ENCODE measurements at regions not wholly inside any gene's neighbourhood (a gene's known extent, or its start where the extent isn't known, plus 50 kb on each side); places are given as distances from the start of the nearest gene placed in this dataset.
"Not testable (repeated sequence)": the region's sequence is repeated elsewhere in the genome, so short reads cannot be mapped to it uniquely, and the experiment has no call there.

- TF ChIP-seq, protein P1, sequence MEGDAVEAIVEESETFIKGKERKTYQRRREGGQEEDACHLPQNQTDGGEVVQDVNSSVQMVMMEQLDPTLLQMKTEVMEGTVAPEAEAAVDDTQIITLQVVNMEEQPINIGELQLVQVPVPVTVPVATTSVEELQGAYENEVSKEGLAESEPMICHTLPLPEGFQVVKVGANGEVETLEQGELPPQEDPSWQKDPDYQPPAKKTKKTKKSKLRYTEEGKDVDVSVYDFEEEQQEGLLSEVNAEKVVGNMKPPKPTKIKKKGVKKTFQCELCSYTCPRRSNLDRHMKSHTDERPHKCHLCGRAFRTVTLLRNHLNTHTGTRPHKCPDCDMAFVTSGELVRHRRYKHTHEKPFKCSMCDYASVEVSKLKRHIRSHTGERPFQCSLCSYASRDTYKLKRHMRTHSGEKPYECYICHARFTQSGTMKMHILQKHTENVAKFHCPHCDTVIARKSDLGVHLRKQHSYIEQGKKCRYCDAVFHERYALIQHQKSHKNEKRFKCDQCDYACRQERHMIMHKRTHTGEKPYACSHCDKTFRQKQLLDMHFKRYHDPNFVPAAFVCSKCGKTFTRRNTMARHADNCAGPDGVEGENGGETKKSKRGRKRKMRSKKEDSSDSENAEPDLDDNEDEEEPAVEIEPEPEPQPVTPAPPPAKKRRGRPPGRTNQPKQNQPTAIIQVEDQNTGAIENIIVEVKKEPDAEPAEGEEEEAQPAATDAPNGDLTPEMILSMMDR (IDR thresholded peaks at IDR 0.05): not testable (repeated sequence)
- not testable (repeated sequence) for TF ChIP-seq POLR2A (IDR thresholded peaks at IDR 0.05)
These were observed 181.7 kb upstream of the FAM240B start for GRCh38 chr9:38901534-38902177.

All from vagina (tissue), 2 donors.